Liver (tissue), 8 donors: ENCODE measurements at regions not wholly inside any gene's neighbourhood (a gene's known extent, or its start where the extent isn't known, plus 50 kb on each side); places are given as distances from the start of the nearest gene placed in this dataset.

Experiments
- DNase-seq: peaks from one replicate; pipeline ENCODE4 v3.0.0-alpha.2; 2017; ENCODE audit warnings: low spot score
- H3K27ac ChIP-seq, 2 donors: one replicate each; pipeline ENCODE4 v1.7.0; 2013; ENCODE audit warnings: inconsistent platforms in 2 of 2, low read length in 2 of 2, control low read depth in 1 of 2, low read depth in 1 of 2, mild to moderate bottlenecking in 1 of 2
- H3K27me3 ChIP-seq, 4 donors: one replicate each; pipeline versions ENCODE4 v1.6.1 to v1.7.0; 2013; ENCODE audit warnings: low read length in 3 of 4, inconsistent platforms in 1 of 4, mild to moderate bottlenecking in 1 of 4, moderate library complexity in 1 of 4; ENCODE audit not compliant: control insufficient read depth in 4 of 4, insufficient read depth in 4 of 4
- H3K36me3 ChIP-seq, 4 donors: one replicate each; pipeline versions ENCODE4 v1.6.1 to v1.7.0; 2013; ENCODE audit warnings: low read length in 3 of 4, mild to moderate bottlenecking in 3 of 4, low read depth in 1 of 4, moderate library complexity in 1 of 4; ENCODE audit not compliant: control insufficient read depth in 4 of 4, insufficient read depth in 3 of 4
- H3K4me1 ChIP-seq, 4 donors: one replicate each; pipeline versions ENCODE4 v1.6.1 to v1.7.0; 2013; ENCODE audit warnings: low read length in 3 of 4, mild to moderate bottlenecking in 3 of 4, moderate library complexity in 1 of 4; ENCODE audit not compliant: control insufficient read depth in 4 of 4, insufficient read depth in 4 of 4
- H3K4me3 ChIP-seq, 3 donors: one replicate each; pipeline versions ENCODE4 v1.6.1 to v1.7.0; 2013; ENCODE audit warnings: low read length in 3 of 3, control low read depth in 1 of 3, low read depth in 1 of 3, mild to moderate bottlenecking in 1 of 3
- H3K9ac ChIP-seq, 2 donors: one replicate each; pipeline ENCODE4 v1.7.0; 2013; ENCODE audit warnings: low read length in 2 of 2, mild to moderate bottlenecking in 2 of 2, moderate library complexity in 2 of 2, control low read depth in 1 of 2, low read depth in 1 of 2
- H3K9me3 ChIP-seq, 4 donors: one replicate each; pipeline versions ENCODE4 v1.6.1 to v1.7.0; 2013; ENCODE audit warnings: low read length in 3 of 4; ENCODE audit not compliant: control insufficient read depth in 4 of 4
- EGR1 ChIP-seq, 2 donors: IDR thresholded peaks; 2 replicates each; pipeline ENCODE4 v1.6.1; 2016 to 2018; ENCODE audit warnings: antibody characterized with exemption in 2 of 2, low read depth in 2 of 2
- FOXA1 ChIP-seq: IDR thresholded peaks from 2 replicates; pipeline ENCODE4 v1.6.1; 2016; ENCODE audit warnings: antibody characterized with exemption
- FOXA2 ChIP-seq: IDR thresholded peaks from 2 replicates; pipeline ENCODE4 v1.6.1; 2016; ENCODE audit warnings: antibody characterized with exemption
- GABPA ChIP-seq, 2 donors: IDR thresholded peaks in 1 of 2; conservative IDR thresholded peaks in 1 of 2; 2 replicates each; pipeline ENCODE4 v1.6.1; 2016; ENCODE audit warnings: antibody characterized with exemption in 2 of 2, mild to moderate bottlenecking in 1 of 2, moderate library complexity in 1 of 2
- HNF4A ChIP-seq, 2 donors: conservative IDR thresholded peaks; 2 replicates each; pipeline ENCODE4 v1.6.1; 2016; ENCODE audit warnings: antibody characterized with exemption in 2 of 2, mild to moderate bottlenecking in 2 of 2
- HNF4G ChIP-seq: IDR thresholded peaks from 2 replicates; pipeline ENCODE4 v1.6.1; 2016; ENCODE audit warnings: antibody characterized with exemption
- JUND ChIP-seq, 2 donors: IDR thresholded peaks; 2 replicates each; pipeline ENCODE4 v1.6.1; 2016; ENCODE audit warnings: antibody characterized with exemption in 2 of 2
- NR2F2 ChIP-seq: IDR thresholded peaks from 2 replicates; pipeline ENCODE4 v1.6.1; 2016; ENCODE audit warnings: antibody characterized with exemption
- RAD21 ChIP-seq, 2 donors: IDR thresholded peaks; 2 replicates each; pipeline ENCODE4 v1.6.1; 2016; ENCODE audit warnings: antibody characterized with exemption in 2 of 2, mild to moderate bottlenecking in 2 of 2
- RXRA ChIP-seq, 2 donors: IDR thresholded peaks; 2 replicates each; pipeline ENCODE4 v1.6.1; 2017 to 2018; ENCODE audit warnings: antibody characterized with exemption in 2 of 2, mild to moderate bottlenecking in 1 of 2
- SP1 ChIP-seq: IDR thresholded peaks from 2 replicates; pipeline ENCODE4 v1.6.1; 2018; ENCODE audit warnings: antibody characterized with exemption, mild to moderate bottlenecking
- TAF1 ChIP-seq: conservative IDR thresholded peaks from 2 replicates; pipeline ENCODE4 v1.6.1; 2016; ENCODE audit warnings: antibody characterized with exemption, mild to moderate bottlenecking
- YY1 ChIP-seq: IDR thresholded peaks from 2 replicates; pipeline ENCODE4 v1.6.1; 2016; ENCODE audit warnings: antibody characterized with exemption, mild to moderate bottlenecking
- WGBS: extraction: QIAGEN DNeasy Blood & Tissue Kit; methylation state at CpG from one replicate; pipeline ENCODE4 v1.1.7; 2013; 5-methylcytosine and 5-hydroxymethylcytosine counted together
- TF ChIP-seq, protein P1 (sequence below): IDR thresholded peaks from 2 replicates; pipeline ENCODE4 v1.6.1; 2016; ENCODE audit warnings: antibody characterized with exemption
- TF ChIP-seq, protein P2 (sequence below): IDR thresholded peaks from 2 replicates; pipeline ENCODE4 v1.6.1; 2016; ENCODE audit warnings: antibody characterized with exemption
- TF ChIP-seq, protein P3 (sequence below): IDR thresholded peaks from 2 replicates; pipeline ENCODE4 v1.6.1; 2016; ENCODE audit warnings: antibody characterized with exemption, mild to moderate bottlenecking
- TF ChIP-seq, protein P4 (sequence below): IDR thresholded peaks from 2 replicates; pipeline ENCODE4 v1.6.1; 2016; ENCODE audit warnings: antibody characterized with exemption
- TF ChIP-seq, protein P5 (sequence below): fragments of 150-350 bp; IDR thresholded peaks from 2 replicates; pipeline ENCODE4 v1.5.1; 2017; ENCODE audit warnings: improper control_type of control experiment, low read depth, low read length; ENCODE audit not compliant: missing input control
- donor health status: healthy.
- donor health status: healthy.
- donor health status: healthy.
- donor health status: healthy.
- donor health status: healthy.

DNA sequence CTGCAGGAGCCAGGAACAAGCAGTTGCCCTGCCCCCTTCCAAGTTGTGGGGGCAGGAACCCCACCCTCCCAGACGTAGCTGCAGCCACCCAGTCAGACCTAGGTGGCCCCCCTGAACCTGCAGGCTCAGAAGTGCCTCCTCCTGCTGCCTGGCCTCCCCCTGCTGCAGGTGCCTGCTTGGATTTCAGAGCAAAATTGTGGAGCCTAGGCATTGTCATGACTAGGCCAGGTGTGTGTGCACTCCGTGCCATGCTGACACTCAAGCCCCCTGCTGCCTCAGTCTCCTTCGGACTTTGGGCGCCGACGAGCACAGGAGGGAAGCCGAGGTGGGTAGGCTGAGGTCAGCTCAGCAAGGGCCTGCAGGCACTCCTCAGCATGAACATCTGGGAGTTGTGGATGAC, 733.9 kb upstream of the ZWINT start:
- Histone ChIP-seq H3K27me3 (no peaks in the 10 kb centered on the region), H3K4me1 (no peaks in the 10 kb centered on the region), H3K4me3 (no peak overlapping the region), H3K27ac (no peak overlapping the region), H3K9me3 (peaks cover 0 to 13% (median 6%) of the 10 kb centered on the region in 4 donors), H3K9ac (no peak overlapping the region), H3K36me3 (no peaks in the 10 kb centered on the region)
- no peak for TF ChIP-seq FOXA1
- no peak for TF ChIP-seq HNF4A (conservative IDR thresholded peaks at IDR 0.05)
- TF ChIP-seq, protein P1, sequence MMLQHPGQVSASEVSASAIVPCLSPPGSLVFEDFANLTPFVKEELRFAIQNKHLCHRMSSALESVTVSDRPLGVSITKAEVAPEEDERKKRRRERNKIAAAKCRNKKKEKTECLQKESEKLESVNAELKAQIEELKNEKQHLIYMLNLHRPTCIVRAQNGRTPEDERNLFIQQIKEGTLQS, result no peak
- TF ChIP-seq RAD21 (IDR thresholded peaks at IDR 0.05), result no peak
- TF ChIP-seq, protein P2, sequence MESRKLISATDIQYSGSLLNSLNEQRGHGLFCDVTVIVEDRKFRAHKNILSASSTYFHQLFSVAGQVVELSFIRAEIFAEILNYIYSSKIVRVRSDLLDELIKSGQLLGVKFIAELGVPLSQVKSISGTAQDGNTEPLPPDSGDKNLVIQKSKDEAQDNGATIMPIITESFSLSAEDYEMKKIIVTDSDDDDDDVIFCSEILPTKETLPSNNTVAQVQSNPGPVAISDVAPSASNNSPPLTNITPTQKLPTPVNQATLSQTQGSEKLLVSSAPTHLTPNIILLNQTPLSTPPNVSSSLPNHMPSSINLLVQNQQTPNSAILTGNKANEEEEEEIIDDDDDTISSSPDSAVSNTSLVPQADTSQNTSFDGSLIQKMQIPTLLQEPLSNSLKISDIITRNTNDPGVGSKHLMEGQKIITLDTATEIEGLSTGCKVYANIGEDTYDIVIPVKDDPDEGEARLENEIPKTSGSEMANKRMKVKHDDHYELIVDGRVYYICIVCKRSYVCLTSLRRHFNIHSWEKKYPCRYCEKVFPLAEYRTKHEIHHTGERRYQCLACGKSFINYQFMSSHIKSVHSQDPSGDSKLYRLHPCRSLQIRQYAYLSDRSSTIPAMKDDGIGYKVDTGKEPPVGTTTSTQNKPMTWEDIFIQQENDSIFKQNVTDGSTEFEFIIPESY, result no peak
- TF ChIP-seq JUND (IDR thresholded peaks at IDR 0.05), result no peak
- TF ChIP-seq, protein P3, sequence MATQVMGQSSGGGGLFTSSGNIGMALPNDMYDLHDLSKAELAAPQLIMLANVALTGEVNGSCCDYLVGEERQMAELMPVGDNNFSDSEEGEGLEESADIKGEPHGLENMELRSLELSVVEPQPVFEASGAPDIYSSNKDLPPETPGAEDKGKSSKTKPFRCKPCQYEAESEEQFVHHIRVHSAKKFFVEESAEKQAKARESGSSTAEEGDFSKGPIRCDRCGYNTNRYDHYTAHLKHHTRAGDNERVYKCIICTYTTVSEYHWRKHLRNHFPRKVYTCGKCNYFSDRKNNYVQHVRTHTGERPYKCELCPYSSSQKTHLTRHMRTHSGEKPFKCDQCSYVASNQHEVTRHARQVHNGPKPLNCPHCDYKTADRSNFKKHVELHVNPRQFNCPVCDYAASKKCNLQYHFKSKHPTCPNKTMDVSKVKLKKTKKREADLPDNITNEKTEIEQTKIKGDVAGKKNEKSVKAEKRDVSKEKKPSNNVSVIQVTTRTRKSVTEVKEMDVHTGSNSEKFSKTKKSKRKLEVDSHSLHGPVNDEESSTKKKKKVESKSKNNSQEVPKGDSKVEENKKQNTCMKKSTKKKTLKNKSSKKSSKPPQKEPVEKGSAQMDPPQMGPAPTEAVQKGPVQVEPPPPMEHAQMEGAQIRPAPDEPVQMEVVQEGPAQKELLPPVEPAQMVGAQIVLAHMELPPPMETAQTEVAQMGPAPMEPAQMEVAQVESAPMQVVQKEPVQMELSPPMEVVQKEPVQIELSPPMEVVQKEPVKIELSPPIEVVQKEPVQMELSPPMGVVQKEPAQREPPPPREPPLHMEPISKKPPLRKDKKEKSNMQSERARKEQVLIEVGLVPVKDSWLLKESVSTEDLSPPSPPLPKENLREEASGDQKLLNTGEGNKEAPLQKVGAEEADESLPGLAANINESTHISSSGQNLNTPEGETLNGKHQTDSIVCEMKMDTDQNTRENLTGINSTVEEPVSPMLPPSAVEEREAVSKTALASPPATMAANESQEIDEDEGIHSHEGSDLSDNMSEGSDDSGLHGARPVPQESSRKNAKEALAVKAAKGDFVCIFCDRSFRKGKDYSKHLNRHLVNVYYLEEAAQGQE, result no peak
- TF ChIP-seq FOXA2, result no peak
- TF ChIP-seq HNF4G, result no peak
- no peak for TF ChIP-seq TAF1
- no peak for TF ChIP-seq YY1
- TF ChIP-seq SP1, result no peak
- no peak for TF ChIP-seq GABPA (IDR thresholded peaks at IDR 0.05 in 1 of 2, conservative IDR thresholded peaks at IDR 0.05 in 1 of 2)
- no peak for TF ChIP-seq EGR1 (IDR thresholded peaks at IDR 0.05; ENCODE audit: low read depth in 2 of 2)
- TF ChIP-seq, protein P4, sequence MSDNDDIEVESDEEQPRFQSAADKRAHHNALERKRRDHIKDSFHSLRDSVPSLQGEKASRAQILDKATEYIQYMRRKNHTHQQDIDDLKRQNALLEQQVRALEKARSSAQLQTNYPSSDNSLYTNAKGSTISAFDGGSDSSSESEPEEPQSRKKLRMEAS, result no peak
- TF ChIP-seq RXRA (IDR thresholded peaks at IDR 0.05), result no peak
- TF ChIP-seq, protein P5, sequence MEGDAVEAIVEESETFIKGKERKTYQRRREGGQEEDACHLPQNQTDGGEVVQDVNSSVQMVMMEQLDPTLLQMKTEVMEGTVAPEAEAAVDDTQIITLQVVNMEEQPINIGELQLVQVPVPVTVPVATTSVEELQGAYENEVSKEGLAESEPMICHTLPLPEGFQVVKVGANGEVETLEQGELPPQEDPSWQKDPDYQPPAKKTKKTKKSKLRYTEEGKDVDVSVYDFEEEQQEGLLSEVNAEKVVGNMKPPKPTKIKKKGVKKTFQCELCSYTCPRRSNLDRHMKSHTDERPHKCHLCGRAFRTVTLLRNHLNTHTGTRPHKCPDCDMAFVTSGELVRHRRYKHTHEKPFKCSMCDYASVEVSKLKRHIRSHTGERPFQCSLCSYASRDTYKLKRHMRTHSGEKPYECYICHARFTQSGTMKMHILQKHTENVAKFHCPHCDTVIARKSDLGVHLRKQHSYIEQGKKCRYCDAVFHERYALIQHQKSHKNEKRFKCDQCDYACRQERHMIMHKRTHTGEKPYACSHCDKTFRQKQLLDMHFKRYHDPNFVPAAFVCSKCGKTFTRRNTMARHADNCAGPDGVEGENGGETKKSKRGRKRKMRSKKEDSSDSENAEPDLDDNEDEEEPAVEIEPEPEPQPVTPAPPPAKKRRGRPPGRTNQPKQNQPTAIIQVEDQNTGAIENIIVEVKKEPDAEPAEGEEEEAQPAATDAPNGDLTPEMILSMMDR, result no peak
- TF ChIP-seq NR2F2, result no peak
- WGBS, result 79% methylated on average over 7 of the region's 7 CpGs
- no peak for DNase-seq

DNA sequence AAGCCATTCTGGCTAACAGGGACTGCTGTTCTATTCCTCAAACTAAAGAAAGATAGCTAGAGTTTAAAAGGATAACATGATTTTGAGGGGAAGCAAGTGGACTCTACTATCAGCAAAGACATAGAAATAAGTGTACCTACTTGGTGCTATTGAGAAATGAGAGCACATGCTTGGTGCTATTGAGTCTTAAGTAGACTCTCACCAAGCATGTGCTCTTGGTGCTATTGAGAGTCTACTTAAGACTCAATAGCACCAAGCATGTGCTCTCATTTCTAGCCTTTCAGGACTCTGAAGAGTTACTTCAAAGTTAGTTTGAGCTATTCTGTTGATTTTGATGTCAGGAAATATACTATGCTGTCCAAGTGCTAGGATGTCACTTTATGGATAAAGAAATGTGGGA, 733.0 kb upstream of the ZWINT start:
- Histone ChIP-seq H3K4me1 (no peaks in the 10 kb centered on the region), H3K27me3 (no peaks in the 10 kb centered on the region), H3K4me3 (no peak overlapping the region), H3K9me3 (peaks cover 0 to 13% (median 6%) of the 10 kb centered on the region in 4 donors), H3K36me3 (no peaks in the 10 kb centered on the region), H3K27ac (no peak overlapping the region), H3K9ac (no peak overlapping the region)
- TF ChIP-seq YY1, result no peak
- no peak for TF ChIP-seq SP1
- no peak for TF ChIP-seq GABPA (IDR thresholded peaks at IDR 0.05 in 1 of 2, conservative IDR thresholded peaks at IDR 0.05 in 1 of 2)
- TF ChIP-seq HNF4A (conservative IDR thresholded peaks at IDR 0.05), result no peak
- no peak for TF ChIP-seq NR2F2
- TF ChIP-seq RAD21 (IDR thresholded peaks at IDR 0.05), result no peak
- TF ChIP-seq JUND (IDR thresholded peaks at IDR 0.05), result no peak
- no peak for TF ChIP-seq EGR1 (IDR thresholded peaks at IDR 0.05; ENCODE audit: low read depth in 2 of 2)
- TF ChIP-seq, protein P5, result no peak
- TF ChIP-seq FOXA2, result no peak
- TF ChIP-seq, protein P1, result no peak
- no peak for TF ChIP-seq RXRA (IDR thresholded peaks at IDR 0.05)
- no peak for DNase-seq
